GM12864 (cell line): ENCODE measurements at regions not wholly inside any gene's neighbourhood (a gene's known extent, or its start where the extent isn't known, plus 50 kb on each side); places are given as distances from the start of the nearest gene placed in this dataset.

Experiments
- DNase-seq: peaks from one replicate; pipeline ENCODE4 v3.0.0-alpha.2; 2011; ENCODE audit warnings: low read depth
- H3K4me3 ChIP-seq: 2 replicates; pipeline ENCODE4 v1.5.1; 2011; ENCODE audit warnings: mild to moderate bottlenecking, low read depth, low read length, control low read depth
- TF ChIP-seq, protein P1 (sequence below): IDR thresholded peaks from 2 replicates; pipeline ENCODE4 v1.5.1; 2011; ENCODE audit warnings: low read depth, mild to moderate bottlenecking, moderate library complexity, low read length, control low read depth, inconsistent platforms; ENCODE audit errors: missing control alignments

DNA sequence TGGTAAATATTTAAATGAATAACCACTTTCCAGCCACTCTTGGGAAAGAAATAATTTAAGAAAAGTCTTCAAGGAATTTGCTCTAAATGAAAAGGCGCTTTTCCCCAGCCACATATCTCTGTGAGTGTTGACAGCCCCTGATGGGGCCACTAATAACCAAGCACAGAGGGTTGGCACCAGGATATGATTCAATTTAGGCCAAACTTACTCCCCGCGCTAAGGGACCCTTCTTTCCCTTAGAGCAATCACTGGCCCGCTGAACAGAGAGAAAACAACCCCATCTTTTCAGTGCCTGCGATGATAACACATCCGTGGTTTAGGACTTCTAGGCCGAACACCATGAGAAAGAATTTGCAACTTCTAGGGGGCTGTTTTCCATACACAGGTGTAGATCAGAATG, 310.8 kb downstream of the EIPR1 start:
- TF ChIP-seq, protein P1, sequence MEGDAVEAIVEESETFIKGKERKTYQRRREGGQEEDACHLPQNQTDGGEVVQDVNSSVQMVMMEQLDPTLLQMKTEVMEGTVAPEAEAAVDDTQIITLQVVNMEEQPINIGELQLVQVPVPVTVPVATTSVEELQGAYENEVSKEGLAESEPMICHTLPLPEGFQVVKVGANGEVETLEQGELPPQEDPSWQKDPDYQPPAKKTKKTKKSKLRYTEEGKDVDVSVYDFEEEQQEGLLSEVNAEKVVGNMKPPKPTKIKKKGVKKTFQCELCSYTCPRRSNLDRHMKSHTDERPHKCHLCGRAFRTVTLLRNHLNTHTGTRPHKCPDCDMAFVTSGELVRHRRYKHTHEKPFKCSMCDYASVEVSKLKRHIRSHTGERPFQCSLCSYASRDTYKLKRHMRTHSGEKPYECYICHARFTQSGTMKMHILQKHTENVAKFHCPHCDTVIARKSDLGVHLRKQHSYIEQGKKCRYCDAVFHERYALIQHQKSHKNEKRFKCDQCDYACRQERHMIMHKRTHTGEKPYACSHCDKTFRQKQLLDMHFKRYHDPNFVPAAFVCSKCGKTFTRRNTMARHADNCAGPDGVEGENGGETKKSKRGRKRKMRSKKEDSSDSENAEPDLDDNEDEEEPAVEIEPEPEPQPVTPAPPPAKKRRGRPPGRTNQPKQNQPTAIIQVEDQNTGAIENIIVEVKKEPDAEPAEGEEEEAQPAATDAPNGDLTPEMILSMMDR, result no peak
- no peak overlapping the region for H3K4me3 ChIP-seq
- no peak for DNase-seq

DNA sequence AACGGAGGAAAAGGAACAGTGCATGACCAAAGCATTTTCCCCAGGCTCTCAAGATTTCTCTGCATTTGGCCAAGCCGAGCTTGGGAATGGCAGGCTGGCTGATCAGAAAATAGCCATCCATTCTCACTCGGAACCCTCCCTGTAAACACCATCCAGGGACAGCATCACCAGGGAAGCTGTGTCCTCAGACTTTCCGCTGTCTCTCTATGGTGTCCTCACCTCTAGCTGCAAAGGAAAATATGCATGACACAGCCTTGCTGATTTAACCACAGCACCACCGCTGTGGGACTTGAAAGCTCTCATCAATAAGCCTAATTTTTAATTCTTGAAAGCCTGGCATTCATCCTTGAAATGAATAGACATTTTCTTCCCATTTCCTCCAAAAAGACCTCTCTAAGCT, 311.7 kb downstream of the EIPR1 start:
- no peak overlapping the region for H3K4me3 ChIP-seq
- no peak for DNase-seq
- TF ChIP-seq, protein P1, result no peak

DNA sequence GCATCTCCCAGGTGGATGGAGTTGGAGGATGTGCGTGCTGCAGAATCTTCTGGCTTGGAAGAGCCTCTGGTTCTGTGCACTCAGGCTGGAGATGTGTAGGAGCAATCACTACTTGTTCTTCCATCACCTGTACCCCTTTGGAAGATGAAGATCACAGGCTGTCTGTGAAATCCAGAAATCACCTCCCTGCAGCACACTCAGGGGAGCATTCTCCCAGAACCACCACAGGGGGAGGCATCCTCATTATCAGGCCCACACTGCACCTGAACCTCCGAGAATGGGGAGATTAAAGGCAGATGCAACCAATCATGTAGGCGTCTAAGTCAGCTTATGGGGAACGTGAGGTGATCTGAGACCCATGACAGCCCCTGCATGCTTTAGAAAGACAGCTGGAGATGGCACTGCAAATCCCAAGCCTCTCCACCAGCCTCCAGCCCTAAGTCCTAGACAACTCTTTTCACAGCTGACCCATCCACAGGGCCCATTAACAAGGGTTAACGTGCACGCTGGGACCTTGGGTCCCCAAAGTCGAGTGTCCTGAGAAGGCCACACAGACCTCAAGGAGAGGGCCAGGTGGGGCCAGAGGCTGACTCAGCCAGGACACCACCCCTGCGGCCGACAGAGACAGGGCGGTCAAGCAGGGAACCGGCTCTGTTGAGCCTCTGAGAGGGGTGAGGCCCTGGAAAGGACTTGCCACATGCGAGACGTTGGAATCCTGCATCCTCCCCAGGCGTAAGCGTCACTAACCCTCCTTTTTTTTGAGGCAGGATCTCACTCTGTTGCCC, 314.9 kb downstream of the EIPR1 start:
- no peak for DNase-seq
- no peak overlapping the region for H3K4me3 ChIP-seq
- TF ChIP-seq, protein P1, result no peak

DNA sequence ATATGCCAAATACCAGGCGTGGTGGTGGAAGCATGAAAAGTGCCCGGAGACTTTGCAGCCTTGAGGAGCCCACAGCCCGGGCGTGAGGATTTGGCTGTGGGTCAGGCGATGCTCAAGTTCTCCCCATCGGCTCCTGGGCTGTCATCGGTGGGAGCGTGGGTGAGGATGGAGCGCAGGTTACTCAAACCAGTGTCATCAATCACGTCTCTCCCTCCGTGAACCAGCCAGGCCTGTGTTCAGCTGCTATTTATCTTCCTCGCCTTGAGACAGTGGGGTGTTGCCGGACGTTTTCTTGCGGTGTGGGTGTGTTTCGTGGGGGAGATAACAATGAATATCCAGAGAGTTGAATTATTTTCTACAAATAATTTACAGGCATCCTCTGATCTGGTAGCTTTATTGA, 317.6 kb downstream of the EIPR1 start:
- TF ChIP-seq, protein P1, result no peak
- no peak for DNase-seq
- no peak overlapping the region for H3K4me3 ChIP-seq

DNA sequence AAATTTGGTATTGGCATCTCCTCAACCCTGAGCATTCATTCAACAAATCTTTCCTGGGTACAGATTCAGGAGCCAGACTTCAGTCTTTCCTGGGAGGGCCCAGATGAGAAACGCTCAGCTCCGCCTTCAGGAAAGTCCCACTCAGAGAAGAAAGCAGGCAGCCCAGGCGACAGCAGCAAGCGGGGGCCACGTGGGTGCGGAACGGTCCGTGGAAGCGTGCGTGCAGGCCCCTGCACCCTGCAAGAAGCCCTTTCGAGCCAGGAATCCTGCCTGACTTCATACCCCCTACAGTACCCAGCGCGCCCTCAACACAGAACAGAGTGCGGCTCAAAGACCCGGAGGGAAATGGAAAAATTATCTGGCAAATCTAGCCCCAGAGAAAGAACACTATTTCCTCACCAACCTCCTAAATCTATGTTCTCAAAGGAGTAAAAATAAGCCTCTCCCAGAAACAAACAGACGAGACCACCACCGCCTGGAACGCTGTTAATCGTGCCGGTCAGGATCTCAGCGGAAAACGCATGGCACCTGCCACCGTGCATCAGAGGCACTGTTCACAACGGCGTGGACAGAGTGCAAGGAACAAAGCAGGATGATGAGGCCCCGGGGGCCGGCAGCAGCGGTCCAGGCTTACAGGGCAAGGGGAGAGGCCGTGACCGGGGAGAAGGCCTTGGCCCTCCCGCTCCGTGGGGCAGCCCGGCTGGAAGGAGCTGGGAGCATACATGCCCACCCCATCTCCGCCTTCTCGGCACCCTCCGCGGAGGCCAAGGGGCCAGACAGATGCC, 318.3 kb downstream of the EIPR1 start:
- no peak for DNase-seq
- TF ChIP-seq, protein P1, result no peak
- H3K4me3 ChIP-seq, result no peak overlapping the region

DNA sequence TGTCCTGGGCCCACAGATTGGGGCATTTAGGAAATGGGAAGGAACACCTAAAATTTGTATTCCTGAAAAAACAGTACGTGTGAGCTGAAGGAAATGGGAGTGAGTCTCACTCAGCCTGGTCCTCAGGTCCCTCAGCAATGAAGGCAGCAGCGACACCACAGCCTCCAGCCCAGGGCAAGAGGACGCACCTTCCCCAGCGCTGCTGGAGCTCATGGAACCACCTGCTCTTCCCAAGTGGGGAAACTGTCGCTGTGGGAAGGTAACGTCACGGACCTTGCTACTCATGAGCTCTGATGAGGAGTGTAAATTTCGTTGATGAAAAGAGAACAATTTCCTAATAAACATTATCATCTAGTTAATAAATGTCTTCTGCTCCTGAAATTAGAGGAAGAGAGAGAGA, 323.6 kb downstream of the EIPR1 start:
- no peak for DNase-seq
- H3K4me3 ChIP-seq, result no peak overlapping the region
- TF ChIP-seq, protein P1, result no peak
